GM12865 (cell line): ENCODE measurements at regions not wholly inside any gene's neighbourhood (a gene's known extent, or its start where the extent isn't known, plus 50 kb on each side); places are given as distances from the start of the nearest gene placed in this dataset.
"Not testable (repeated sequence)": the region's sequence is repeated elsewhere in the genome, so short reads cannot be mapped to it uniquely, and the experiment has no call there.

Experiments
- DNase-seq: peaks from one replicate; pipeline ENCODE4 v3.0.0; 2010; ENCODE audit warnings: low read depth
- H3K4me3 ChIP-seq: 2 replicates; pipeline ENCODE4 v1.5.1; 2011; ENCODE audit warnings: mild to moderate bottlenecking, low read depth, low read length, control low read depth
- TF ChIP-seq, protein P1 (sequence below): IDR thresholded peaks from 2 replicates; pipeline ENCODE4 v1.5.1; 2011; ENCODE audit warnings: low read length, control low read depth, low read depth, inconsistent platforms; ENCODE audit not compliant: insufficient read depth; ENCODE audit errors: missing control alignments

DNA sequence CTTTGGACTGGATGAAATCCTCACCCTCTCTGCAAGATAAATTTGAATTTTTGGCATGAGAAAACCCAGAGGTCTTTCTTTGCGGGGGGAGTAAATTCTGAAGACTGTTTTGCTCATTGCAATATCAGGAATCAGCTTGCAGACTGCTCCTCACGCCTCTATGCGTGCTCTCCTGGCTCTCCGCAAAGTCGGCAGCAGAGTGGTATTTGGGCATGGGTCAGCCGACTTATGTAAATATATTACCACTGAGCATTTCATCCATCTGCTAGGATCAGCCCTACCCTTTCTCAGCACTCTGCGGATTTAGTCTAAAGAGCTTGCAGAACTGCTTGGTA is 288.0 kb downstream of the ASMT start:
- no peak overlapping the region for H3K4me3 ChIP-seq
- TF ChIP-seq, protein P1, sequence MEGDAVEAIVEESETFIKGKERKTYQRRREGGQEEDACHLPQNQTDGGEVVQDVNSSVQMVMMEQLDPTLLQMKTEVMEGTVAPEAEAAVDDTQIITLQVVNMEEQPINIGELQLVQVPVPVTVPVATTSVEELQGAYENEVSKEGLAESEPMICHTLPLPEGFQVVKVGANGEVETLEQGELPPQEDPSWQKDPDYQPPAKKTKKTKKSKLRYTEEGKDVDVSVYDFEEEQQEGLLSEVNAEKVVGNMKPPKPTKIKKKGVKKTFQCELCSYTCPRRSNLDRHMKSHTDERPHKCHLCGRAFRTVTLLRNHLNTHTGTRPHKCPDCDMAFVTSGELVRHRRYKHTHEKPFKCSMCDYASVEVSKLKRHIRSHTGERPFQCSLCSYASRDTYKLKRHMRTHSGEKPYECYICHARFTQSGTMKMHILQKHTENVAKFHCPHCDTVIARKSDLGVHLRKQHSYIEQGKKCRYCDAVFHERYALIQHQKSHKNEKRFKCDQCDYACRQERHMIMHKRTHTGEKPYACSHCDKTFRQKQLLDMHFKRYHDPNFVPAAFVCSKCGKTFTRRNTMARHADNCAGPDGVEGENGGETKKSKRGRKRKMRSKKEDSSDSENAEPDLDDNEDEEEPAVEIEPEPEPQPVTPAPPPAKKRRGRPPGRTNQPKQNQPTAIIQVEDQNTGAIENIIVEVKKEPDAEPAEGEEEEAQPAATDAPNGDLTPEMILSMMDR = no peak
- no peak for DNase-seq

DNA sequence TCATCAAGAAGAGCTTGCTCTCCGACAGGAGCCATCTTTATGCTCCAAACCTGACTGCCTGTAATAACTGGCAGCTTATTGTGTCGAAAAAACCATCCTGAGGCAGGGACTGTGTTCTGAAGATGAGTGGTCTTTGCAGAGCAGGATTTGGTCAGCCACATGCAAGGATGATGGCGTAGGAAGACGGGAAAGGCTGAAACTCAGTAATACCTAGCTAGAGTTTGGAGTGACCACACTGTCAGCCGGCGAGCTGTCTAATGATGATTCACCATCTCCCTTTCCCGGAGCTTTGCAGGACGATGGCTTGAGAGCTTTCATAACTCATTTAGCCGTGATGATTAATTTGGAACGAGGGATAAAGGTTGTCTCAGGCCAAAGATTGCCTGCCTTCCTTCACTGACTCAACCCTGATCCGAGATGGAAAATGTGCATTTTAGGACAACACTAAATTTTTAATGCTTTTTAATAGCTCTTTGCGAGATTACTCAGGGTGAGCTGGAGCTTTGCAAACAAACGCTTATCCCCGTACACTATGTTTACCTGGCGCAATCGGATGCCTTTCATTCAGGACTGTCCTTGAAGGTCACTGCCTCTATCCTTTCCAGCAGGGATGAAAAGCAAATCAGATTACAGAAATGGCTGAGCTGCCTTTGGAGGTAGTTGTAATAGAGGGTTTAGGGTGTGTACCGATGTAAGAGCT is 288.5 kb downstream of the ASMT start:
- H3K4me3 ChIP-seq = no peak overlapping the region
- TF ChIP-seq, protein P1 = no peak

DNA sequence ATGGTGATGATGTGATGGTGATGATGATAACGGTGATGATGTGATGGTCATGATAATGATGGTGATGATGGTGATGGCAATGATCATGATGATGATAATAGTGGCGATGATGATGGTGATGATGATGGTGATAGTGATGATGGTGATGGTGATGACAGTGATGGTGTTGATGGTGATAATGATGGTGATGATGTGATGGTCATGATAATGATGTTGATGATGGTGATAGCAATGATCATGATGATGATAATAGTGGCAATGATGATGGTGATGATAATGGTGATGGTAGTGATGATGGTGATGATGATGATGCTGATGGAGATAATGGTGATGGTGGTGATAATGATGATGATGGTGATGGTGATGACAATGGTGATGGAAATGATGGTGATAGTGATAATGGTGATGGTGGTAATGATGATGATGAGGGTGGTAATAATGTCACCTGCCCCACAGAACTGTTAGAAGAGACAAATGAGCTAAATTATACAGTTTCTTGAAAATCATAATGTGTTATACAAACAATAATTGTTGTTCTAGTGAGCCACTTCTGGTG is 289.9 kb downstream of the ASMT start:
- TF ChIP-seq, protein P1 = no peak
- DNase-seq = no peak
- no peak overlapping the region for H3K4me3 ChIP-seq

More for the DNA sequence above, 288.5 kb downstream of the ASMT start:
- DNase-seq = no peak

DNA sequence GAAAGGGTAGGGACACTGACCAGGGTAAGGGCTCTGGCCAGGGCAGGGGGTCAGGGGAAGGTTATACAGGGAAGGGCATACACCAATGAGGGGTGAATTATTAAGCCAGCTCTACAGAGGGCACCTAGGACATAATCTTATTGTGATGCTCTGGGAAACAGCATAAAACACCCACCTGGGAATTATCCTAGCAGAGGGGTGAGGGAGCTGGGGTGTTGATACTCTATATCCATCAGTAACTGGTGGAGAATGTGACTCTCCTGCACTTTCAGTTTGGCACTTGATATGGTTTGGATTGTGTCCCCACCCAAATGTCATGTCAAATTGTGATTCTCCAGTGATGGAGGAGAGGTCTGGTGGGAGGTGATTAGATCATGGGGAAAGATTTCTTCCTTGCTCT is 291.2 kb downstream of the ASMT start:
- TF ChIP-seq, protein P1 = no peak
- H3K4me3 ChIP-seq = no peak overlapping the region
- no peak for DNase-seq

DNA sequence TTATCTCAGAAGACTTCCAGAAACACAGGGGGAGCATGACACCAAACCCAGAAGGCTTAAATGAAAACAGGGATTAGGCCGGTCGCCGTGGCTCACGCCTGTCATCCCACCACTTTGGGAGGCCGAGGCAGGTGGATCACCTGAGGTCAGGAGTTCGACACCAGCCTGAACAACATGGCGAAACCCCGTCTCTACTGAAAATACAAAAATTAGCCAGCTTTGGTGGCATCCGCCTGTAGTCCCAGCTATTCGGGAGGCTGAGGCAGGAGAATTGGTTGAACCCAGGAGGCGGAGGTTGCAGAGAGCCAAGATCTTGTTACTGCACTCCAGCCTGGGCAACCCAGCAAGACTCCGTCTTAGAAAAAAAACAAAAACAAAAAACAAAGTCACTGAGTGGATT is 294.1 kb downstream of the ASMT start:
- H3K4me3 ChIP-seq, DNase-seq: not testable (repeated sequence)

DNA sequence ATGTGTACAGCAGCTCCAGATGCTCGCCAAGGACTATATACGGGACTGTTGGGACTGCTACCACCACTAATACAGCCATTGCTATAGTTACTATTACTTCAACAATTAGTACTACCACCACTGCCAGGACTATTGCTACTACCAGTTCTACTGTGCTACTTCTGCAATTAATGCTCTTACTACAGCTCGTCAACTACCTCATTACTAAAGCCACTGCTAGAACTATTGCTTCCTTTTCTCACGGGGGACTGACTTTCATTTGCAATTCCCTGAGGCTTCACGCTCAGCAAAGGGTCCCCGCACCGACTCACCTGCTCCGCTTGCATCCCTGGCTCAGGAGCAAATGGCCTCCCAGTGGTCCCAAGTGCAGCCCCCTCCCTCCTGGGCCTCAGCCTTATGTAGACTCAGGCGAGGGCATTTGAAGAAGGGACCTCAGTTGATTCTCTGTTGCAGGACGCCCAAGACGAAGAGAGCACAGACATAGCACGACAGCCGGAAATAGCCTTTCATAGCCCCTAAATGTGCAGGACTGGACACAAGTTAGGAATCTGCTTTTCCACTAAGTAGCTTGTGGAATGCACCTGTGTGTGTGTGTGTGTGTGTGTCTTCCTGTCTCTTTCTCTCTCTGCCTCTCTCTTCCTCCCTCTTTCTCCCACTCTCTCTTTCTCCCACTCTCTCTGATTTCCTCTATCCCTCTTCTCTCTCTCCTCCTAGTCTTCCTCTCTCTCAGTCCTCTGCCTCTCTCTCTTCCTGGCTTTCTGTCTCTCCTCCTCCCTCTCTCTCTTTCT is 294.8 kb downstream of the ASMT start:
- DNase-seq = no peak
- H3K4me3 ChIP-seq = no peak overlapping the region
- TF ChIP-seq, protein P1 = no peak

DNA sequence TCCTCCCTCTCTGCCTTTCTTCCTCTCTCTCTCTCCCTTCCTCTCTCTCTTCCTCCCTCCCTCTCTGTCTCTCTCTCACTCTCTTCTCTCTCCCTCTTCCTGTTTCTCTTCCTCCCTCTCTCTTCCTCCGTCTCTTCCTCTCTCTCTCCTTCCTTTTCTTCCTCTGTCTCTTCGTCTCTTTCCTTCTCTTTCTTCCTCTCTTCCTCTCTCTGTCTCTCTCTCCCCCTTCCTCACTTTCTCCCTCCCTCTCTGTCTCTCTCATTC is 295.3 kb downstream of the ASMT start:
- TF ChIP-seq, protein P1 = no peak
- DNase-seq = no peak
- H3K4me3 ChIP-seq = no peak overlapping the region
